OCI-LY7 (cell line): ENCODE measurements at regions not wholly inside any gene's neighbourhood (a gene's known extent, or its start where the extent isn't known, plus 50 kb on each side); places are given as distances from the start of the nearest gene placed in this dataset.

ENCODE experiments used
- CTCF ChIP-seq: fragments of 200-600 bp; sonication (generic); conservative IDR thresholded peaks from 2 replicates; pipeline ENCODE4 v1.5.1; 2014; ENCODE audit warnings: mild to moderate bottlenecking, antibody characterized with exemption, low read length, moderate library complexity, mixed read lengths
- EZH2phosphoT487 ChIP-seq: fragments of 200-600 bp; sonication (generic); IDR thresholded peaks from 2 replicates; pipeline ENCODE4 v1.6.1; 2018; ENCODE audit warnings: low read depth, borderline replicate concordance, mild to moderate bottlenecking, mixed run types, antibody characterized with exemption, low read length, moderate library complexity, mixed read lengths

- TF ChIP-seq CTCF (no peak), EZH2phosphoT487 (no peak)
Observed at GRCh38 chr12:33757701-33758100, 264.6 kb upstream of the ALG10 start.
